Tibial nerve (tissue), 4 donors: ENCODE measurements at regions not wholly inside any gene's neighbourhood (a gene's known extent, or its start where the extent isn't known, plus 50 kb on each side); places are given as distances from the start of the nearest gene placed in this dataset.

ENCODE experiments used
- DNase-seq, 2 donors: peaks; one replicate each; pipeline ENCODE4 v3.0.0-alpha.2; 2019; ENCODE audit warnings: low spot score in 2 of 2
- H3K27ac ChIP-seq, 4 donors: fragments of 200-600 bp; sonication (generic) in 3 of 4; one replicate each; pipeline ENCODE4 v1.5.1; 2017 to 2019; ENCODE audit warnings: mild to moderate bottlenecking in 1 of 4
- H3K27me3 ChIP-seq, 2 donors: fragments of 200-600 bp; sonication (generic) in 1 of 2; one replicate each; pipeline versions ENCODE4 v1.5.1 to v1.6.0; 2017 to 2019
- H3K36me3 ChIP-seq, 3 donors: fragments of 200-600 bp; sonication (generic); one replicate each; pipeline ENCODE4 v1.5.1; 2018 to 2019
- H3K4me1 ChIP-seq, 4 donors: fragments of 200-600 bp; sonication (generic) in 3 of 4; one replicate each; pipeline ENCODE4 v1.5.1; 2017 to 2019
- H3K4me3 ChIP-seq, 4 donors: fragments of 200-600 bp; sonication (generic) in 3 of 4; one replicate each; pipeline ENCODE4 v1.5.1; 2017 to 2019; ENCODE audit warnings: mild to moderate bottlenecking in 1 of 4, moderate library complexity in 1 of 4
- H3K9me3 ChIP-seq, 4 donors: fragments of 200-600 bp; sonication (generic) in 3 of 4; one replicate each; pipeline ENCODE4 v1.5.1; 2017 to 2019
- CTCF ChIP-seq, 5 experiments: fragments of 200-600 bp in 3 of 5; fragments of 450-650 bp in 2 of 5; sonication (generic) in 3 of 5; IDR thresholded peaks; one replicate each; pipeline ENCODE4 v1.5.1; 2016 to 2019; ENCODE audit warnings: antibody characterized with exemption in 5 of 5, mild to moderate bottlenecking in 3 of 5, moderate library complexity in 2 of 5
- EP300 ChIP-seq, 2 donors: sonication (generic); formaldehyde crosslinking; IDR thresholded peaks; one replicate each; pipeline ENCODE4 v1.6.1; 2017; ENCODE audit warnings: antibody characterized with exemption in 2 of 2, mild to moderate bottlenecking in 1 of 2
- POLR2A ChIP-seq, 2 donors: fragments of 450-650 bp; IDR thresholded peaks; one replicate each; pipeline ENCODE4 v1.6.1; 2017; ENCODE audit warnings: antibody characterized with exemption in 2 of 2, mild to moderate bottlenecking in 2 of 2, moderate library complexity in 2 of 2
- WGBS, 2 donors: methylation state at CpG; one replicate each; pipeline ENCODE4 v1.1.5; 2018; 5-methylcytosine and 5-hydroxymethylcytosine counted together

- WGBS, 2 donors: 32 to 83% methylated on average over 3 of the region's 3 CpGs
- no peak for TF ChIP-seq EP300 (IDR thresholded peaks at IDR 0.05)
- no peak for TF ChIP-seq CTCF (IDR thresholded peaks at IDR 0.05)
- TF ChIP-seq POLR2A (IDR thresholded peaks at IDR 0.05): no peak
- no peak overlapping the region for H3K4me3 ChIP-seq
- no peaks in the 10 kb centered on the region for H3K9me3 ChIP-seq
- peaks cover 0 to 17% of the 10 kb centered on the region in 2 donors for H3K27me3 ChIP-seq
- no peak overlapping the region for H3K27ac ChIP-seq
- H3K36me3 ChIP-seq: no peaks in the 10 kb centered on the region
- H3K4me1 ChIP-seq: peaks cover 0 to 7% (median 0%) of the 10 kb centered on the region in 4 donors
- no peak for DNase-seq
These were observed 64.9 kb upstream of the KLHL25 start for GRCh38 chr15:85859671-85860070.

DNA sequence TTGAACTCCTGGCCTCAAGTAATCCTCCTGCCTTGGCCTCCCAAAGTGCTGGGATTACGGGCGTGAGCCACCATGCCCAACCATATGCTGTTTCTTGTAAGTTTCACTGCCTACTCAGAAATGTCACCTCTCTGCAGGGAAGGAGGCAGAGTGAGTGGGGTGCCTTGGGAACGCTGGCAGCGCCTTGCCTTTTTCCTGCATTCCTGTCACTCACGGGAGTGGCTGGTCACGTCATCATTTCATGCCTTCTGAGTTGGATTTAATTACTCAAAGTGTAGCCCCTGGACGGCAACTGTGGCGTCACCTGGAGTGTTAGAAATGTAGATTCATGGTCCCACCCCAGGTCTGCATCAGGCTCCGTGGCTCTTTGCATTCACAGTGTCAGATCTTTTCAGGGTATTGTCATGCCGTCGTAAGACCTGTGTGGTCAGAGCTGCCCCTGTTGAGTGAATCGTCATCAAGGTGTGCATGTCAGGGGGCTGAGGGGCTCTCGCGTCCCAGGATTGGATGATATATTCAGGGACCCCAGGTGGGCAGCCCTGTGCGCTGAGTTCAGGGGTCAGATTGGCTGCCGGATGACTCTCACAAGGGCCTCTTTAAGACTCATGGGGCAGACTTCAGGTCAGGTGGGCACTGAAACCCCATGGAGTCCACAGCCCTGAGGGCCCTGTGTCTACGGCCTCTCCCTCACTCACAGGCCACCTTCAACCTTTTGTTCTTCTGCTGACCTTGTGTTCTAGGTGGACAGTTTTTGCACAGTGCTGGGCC, 65.9 kb upstream of the KLHL25 start:
- DNase-seq: no peak
- 76 to 79% methylated on average over 9 to 17 of the region's 17 CpGs for WGBS, 2 donors
- Histone ChIP-seq H3K9me3 (no peaks in the 10 kb centered on the region), H3K27ac (no peak overlapping the region), H3K4me1 (peaks cover 0 to 7% (median 0%) of the 10 kb centered on the region in 4 donors), H3K4me3 (no peak overlapping the region), H3K36me3 (no peaks in the 10 kb centered on the region), H3K27me3 (peaks cover 0 to 17% of the 10 kb centered on the region in 2 donors)
- TF ChIP-seq POLR2A (IDR thresholded peaks at IDR 0.05) (no peak), CTCF (IDR thresholded peaks at IDR 0.05) (no peak), EP300 (IDR thresholded peaks at IDR 0.05) (no peak)

DNA sequence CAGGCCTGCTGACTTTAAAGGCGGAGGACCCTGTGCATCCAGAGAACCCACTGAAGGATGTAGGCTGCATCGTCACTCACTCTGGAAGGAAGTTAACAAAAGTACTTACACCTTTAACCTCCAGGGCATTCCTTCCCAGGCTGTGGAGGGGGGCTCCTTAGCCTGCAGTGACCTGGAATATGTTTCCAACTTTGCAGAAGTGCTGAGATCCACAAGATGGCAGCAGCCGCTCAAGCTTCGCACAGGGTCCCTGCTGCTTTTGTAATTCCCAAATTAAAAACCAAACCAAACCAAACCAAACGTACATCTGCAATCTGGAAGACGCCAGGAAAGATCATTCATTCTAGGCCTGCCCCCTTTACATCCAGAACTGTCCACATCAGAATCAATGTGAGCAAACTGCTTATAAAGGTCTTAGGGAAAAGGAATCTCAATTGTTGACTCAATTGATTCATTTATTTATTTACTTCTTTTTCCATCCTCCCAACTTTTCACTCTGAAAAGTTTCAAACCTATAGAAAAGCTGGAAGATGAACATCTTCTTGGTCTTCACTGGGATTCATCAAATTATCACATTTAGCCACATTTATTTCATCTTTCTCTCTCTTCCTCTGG, 70.5 kb upstream of the KLHL25 start:
- peak; percentile 45 to 63 (median 53) for TF ChIP-seq CTCF (IDR thresholded peaks at IDR 0.05)
- TF ChIP-seq EP300 (IDR thresholded peaks at IDR 0.05): no peak
- Histone ChIP-seq H3K4me3 (no peak overlapping the region), H3K36me3 (no peaks in the 10 kb centered on the region), H3K9me3 (no peaks in the 10 kb centered on the region), H3K27me3 (no peaks in the 10 kb centered on the region), H3K4me1 (no peaks in the 10 kb centered on the region), H3K27ac (no peak overlapping the region)
- WGBS, 2 donors: 10 to 12% methylated on average over 5 to 6 of the region's 6 CpGs
- DNase-seq: no peak

GRCh38 chr15:85867250-85867649, 72.5 kb upstream of the KLHL25 start:
- no peak for TF ChIP-seq CTCF (IDR thresholded peaks at IDR 0.05)
- no peak for TF ChIP-seq EP300 (IDR thresholded peaks at IDR 0.05)
- TF ChIP-seq POLR2A (IDR thresholded peaks at IDR 0.05): no peak
- Histone ChIP-seq H3K4me3 (no peak overlapping the region), H3K9me3 (no peaks in the 10 kb centered on the region), H3K4me1 (no peaks in the 10 kb centered on the region), H3K27ac (no peak overlapping the region), H3K27me3 (peaks cover 0 to 4% of the 10 kb centered on the region in 2 donors), H3K36me3 (no peaks in the 10 kb centered on the region)
- WGBS, 2 donors: 80 to 85% methylated on average over 5 of the region's 5 CpGs
- DNase-seq: no peak

- H3K4me3 ChIP-seq: no peak overlapping the region
- TF ChIP-seq EP300 (IDR thresholded peaks at IDR 0.05) (no peak), CTCF (IDR thresholded peaks at IDR 0.05) (no peak), POLR2A (IDR thresholded peaks at IDR 0.05) (no peak)
- no peak for DNase-seq
- no peaks in the 10 kb centered on the region for H3K9me3 ChIP-seq
- H3K4me1 ChIP-seq: no peaks in the 10 kb centered on the region
- WGBS, 2 donors: 88 to 94% methylated on average over 4 of the region's 4 CpGs
- peaks cover 0 to 4% of the 10 kb centered on the region in 2 donors for H3K27me3 ChIP-seq
- no peaks in the 10 kb centered on the region for H3K36me3 ChIP-seq
- no peak overlapping the region for H3K27ac ChIP-seq
These were observed 74.4 kb upstream of the KLHL25 start for GRCh38 chr15:85869124-85869523.
